ENCODE measurements at regions not wholly inside any gene's neighbourhood (a gene's known extent, or its start where the extent isn't known, plus 50 kb on each side); places are given as distances from the start of the nearest gene placed in this dataset.

DNA sequence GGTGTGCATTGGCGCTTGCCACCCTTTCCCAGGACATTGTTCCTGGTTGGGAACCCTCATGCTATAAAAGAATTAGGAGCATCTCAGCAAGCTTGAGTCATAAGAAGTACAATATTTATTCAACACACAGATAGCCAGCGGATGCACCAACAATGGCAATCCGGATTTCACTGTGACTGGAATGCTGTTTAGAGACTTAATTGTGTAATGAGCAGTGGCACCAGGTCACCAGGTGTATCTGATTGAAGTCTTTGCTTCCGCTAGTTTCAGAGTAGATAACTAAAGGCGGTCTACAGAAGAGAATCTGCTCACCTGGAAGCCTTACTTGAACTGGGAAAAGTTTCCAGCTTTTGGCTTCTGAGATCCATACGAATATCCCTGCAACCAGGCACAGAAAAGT, 772.3 kb upstream of the GHITM start:
- Histone ChIP-seq H3K27me3 (no peaks in the 10 kb centered on the region), H3K27ac (no peak overlapping the region), H3K9me3 (no peaks in the 10 kb centered on the region), H3K4me3 (no peak overlapping the region), H3K4me1 (no peaks in the 10 kb centered on the region), H3K36me3 (no peaks in the 10 kb centered on the region)
- intact Hi-C loops (cut with DNase I): no loop called here
- DNase-seq (no peak), ATAC-seq (no peak)
- TF ChIP-seq, protein P1, sequence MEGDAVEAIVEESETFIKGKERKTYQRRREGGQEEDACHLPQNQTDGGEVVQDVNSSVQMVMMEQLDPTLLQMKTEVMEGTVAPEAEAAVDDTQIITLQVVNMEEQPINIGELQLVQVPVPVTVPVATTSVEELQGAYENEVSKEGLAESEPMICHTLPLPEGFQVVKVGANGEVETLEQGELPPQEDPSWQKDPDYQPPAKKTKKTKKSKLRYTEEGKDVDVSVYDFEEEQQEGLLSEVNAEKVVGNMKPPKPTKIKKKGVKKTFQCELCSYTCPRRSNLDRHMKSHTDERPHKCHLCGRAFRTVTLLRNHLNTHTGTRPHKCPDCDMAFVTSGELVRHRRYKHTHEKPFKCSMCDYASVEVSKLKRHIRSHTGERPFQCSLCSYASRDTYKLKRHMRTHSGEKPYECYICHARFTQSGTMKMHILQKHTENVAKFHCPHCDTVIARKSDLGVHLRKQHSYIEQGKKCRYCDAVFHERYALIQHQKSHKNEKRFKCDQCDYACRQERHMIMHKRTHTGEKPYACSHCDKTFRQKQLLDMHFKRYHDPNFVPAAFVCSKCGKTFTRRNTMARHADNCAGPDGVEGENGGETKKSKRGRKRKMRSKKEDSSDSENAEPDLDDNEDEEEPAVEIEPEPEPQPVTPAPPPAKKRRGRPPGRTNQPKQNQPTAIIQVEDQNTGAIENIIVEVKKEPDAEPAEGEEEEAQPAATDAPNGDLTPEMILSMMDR (IDR thresholded peaks at IDR 0.05): no peak

DNA sequence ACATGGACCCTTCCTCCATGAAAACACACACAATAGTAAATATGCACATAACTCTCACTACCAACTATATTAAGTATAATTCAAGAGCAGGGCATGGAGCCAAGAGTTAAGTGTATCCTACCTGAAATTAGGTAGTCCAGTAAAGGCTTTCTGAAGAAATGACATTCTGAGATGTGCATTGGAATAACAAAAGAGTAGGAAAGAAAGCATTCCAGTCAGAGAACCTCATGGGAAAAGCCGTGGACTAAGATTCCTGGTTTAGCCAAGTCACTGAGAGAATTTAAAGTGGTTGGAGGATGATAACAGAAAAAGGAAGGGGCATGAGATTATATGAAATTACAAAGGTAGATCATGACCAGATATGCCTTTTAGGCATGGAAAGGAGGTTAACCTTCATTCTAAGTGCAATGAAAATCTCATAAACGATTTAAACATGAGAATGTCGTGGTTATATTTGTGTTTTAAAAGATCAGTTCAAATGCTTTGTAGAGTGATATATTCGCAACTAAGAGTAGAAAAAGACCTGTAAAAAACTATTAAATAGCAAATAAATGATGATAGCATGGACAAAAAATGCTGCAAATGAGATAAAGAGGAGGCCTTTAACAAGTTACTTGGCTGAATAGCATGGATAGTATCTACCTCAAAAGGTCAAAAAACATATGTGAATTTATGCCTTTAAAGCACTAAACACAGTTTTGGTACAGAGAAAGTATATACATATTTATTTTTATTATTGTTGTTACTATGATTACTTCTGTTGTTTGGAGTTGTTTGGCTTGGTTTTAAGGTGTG, 767.4 kb upstream of the GHITM start:
- Histone ChIP-seq H3K27me3 (no peaks in the 10 kb centered on the region), H3K4me1 (no peaks in the 10 kb centered on the region), H3K4me3 (no peak overlapping the region), H3K27ac (no peak overlapping the region), H3K9me3 (no peaks in the 10 kb centered on the region), H3K36me3 (no peaks in the 10 kb centered on the region)
- ATAC-seq (no peak), DNase-seq (no peak)
- intact Hi-C loops (cut with DNase I): no loop called here
- TF ChIP-seq, protein P1 (IDR thresholded peaks at IDR 0.05): no peak

DNA sequence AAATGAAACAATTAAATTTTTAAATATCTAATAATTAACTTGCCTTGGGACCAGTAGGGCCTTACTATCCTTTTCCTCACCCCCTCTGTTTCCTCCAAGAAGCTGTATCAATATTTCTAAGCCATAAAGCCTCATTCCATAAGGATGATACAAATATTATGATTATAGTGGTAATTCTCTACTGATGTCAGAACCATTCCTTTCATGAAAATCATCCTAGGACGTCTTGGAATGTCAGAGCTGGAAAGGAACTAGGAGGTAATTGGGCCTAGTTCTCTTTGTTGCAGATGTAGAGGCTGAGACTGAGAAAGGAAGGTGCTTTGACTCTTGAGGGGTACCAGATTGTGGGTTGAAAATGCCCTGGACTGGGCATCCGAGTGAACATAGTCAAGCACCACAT, 766.7 kb upstream of the GHITM start:
- H3K36me3 ChIP-seq: no peaks in the 10 kb centered on the region
- DNase-seq (no peak), ATAC-seq (no peak)
- H3K4me3 ChIP-seq: no peak overlapping the region
- H3K9me3 ChIP-seq: no peaks in the 10 kb centered on the region
- TF ChIP-seq, protein P1 (IDR thresholded peaks at IDR 0.05): no peak
- H3K4me1 ChIP-seq: no peaks in the 10 kb centered on the region
- no peak overlapping the region for H3K27ac ChIP-seq
- no peaks in the 10 kb centered on the region for H3K27me3 ChIP-seq
- intact Hi-C loops (cut with DNase I): no loop called here

DNA sequence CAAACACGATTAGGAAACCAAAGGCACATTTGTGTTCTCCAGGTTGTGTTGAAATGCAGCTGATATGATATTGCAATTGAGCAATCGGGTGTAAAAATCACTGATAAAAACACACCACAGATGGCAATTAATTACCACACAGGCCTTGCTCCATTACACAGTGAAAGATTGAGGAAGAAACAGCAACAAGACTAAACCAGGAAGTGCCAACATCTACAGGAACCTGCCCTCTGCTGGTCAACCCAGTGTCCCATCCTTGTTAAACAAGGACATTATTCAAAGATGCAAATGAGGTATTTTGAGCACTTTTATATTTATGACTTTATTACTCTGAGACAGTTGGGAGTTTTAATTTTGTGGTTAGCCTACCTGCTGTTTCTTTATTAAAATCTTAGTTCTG, 765.6 kb upstream of the GHITM start:
- ATAC-seq: no peak
- DNase-seq: peak in 2 of 4 donors; percentile 3 to 24
- TF ChIP-seq, protein P1 (IDR thresholded peaks at IDR 0.05): no peak

DNA sequence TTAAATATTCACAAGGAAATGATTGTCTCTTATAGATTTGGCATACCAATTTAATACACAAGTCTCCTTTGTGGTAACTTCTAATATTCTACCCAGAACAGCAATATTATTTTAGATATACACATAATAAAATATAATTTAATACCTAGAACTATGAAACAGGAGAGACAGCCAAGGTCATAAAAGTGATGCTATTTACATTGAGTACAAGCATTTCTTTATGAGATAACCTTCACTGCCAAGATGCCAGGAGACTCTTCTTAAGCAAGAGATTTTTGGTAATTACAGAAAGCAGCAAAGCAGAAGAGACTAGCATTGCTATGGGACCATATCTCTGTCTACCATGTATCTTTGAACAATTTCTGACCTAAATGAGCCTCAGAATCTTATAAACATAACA, 764.6 kb upstream of the GHITM start:
- ATAC-seq: no peak
- no peaks in the 10 kb centered on the region for H3K36me3 ChIP-seq
- no peak for DNase-seq
- intact Hi-C loops (cut with DNase I): no loop called here
- H3K4me1 ChIP-seq: no peaks in the 10 kb centered on the region
- no peaks in the 10 kb centered on the region for H3K27me3 ChIP-seq
- no peaks in the 10 kb centered on the region for H3K9me3 ChIP-seq
- no peak overlapping the region for H3K27ac ChIP-seq
- TF ChIP-seq, protein P1 (IDR thresholded peaks at IDR 0.05): no peak
- H3K4me3 ChIP-seq: no peak overlapping the region

More for the DNA sequence above, 765.6 kb upstream of the GHITM start:
- H3K27me3 ChIP-seq: no peaks in the 10 kb centered on the region
- no peaks in the 10 kb centered on the region for H3K9me3 ChIP-seq
- H3K4me1 ChIP-seq: no peaks in the 10 kb centered on the region
- H3K36me3 ChIP-seq: no peaks in the 10 kb centered on the region
- intact Hi-C loops (cut with DNase I): no loop called here
- no peak overlapping the region for H3K27ac ChIP-seq
- no peak overlapping the region for H3K4me3 ChIP-seq
